GM21619 (cell line): ENCODE measurements at regions not wholly inside any gene's neighbourhood (a gene's known extent, or its start where the extent isn't known, plus 50 kb on each side); places are given as distances from the start of the nearest gene placed in this dataset.

ENCODE experiments used
- ATAC-seq: cut with Tn5 transposase; IDR thresholded peaks from one replicate; pipeline ENCODE4 v1.9.1; 2021; ENCODE audit not compliant: unreplicated experiment

GRCh38 chr5:142475102-142475513 lies 150.3 kb upstream of the SPRY4 start:
- ATAC-seq, result no peak

GRCh38 chr5:142474431-142475094 lies 149.7 kb upstream of the SPRY4 start:
- no peak for ATAC-seq

- no peak for ATAC-seq
Observed at GRCh38 chr5:142473038-142473437, 148.2 kb upstream of the SPRY4 start.

- ATAC-seq, result no peak
Observed at GRCh38 chr5:142472306-142472951, 147.6 kb upstream of the SPRY4 start.

- no peak for ATAC-seq
Observed at GRCh38 chr5:142466195-142466971, 141.6 kb upstream of the SPRY4 start.

- no peak for ATAC-seq
Observed at GRCh38 chr5:142465476-142465875, 140.7 kb upstream of the SPRY4 start.

- ATAC-seq, result no peak
Observed at GRCh38 chr5:142463904-142464303, 139.1 kb upstream of the SPRY4 start.

GRCh38 chr5:142461028-142461590 lies 136.3 kb upstream of the SPRY4 start:
- no peak for ATAC-seq

- no peak for ATAC-seq
Observed at GRCh38 chr5:142459209-142459608, 134.4 kb upstream of the SPRY4 start.

- ATAC-seq, result no peak
Observed at GRCh38 chr5:142455856-142456255, 131.0 kb upstream of the SPRY4 start.

- ATAC-seq, result no peak
Observed at GRCh38 chr5:142453932-142454331, 129.1 kb upstream of the SPRY4 start.

- no peak for ATAC-seq
Observed at GRCh38 chr5:142450419-142450818, 125.6 kb upstream of the SPRY4 start.

GRCh38 chr5:142447887-142448286 lies 123.1 kb upstream of the SPRY4 start:
- no peak for ATAC-seq

- ATAC-seq, result no peak
Observed at GRCh38 chr5:142446960-142447279, 122.1 kb upstream of the SPRY4 start.

- no peak for ATAC-seq
Observed at GRCh38 chr5:142446131-142446959, 121.5 kb upstream of the SPRY4 start.

GRCh38 chr5:142445266-142445665 lies 120.4 kb upstream of the SPRY4 start:
- no peak for ATAC-seq

- no peak for ATAC-seq
Observed at GRCh38 chr5:142441616-142442015, 116.8 kb upstream of the SPRY4 start.

- no peak for ATAC-seq
Observed at GRCh38 chr5:142439207-142439860, 114.5 kb upstream of the SPRY4 start.

- ATAC-seq, result no peak
Observed at GRCh38 chr5:142438573-142438972, 113.8 kb upstream of the SPRY4 start.

- ATAC-seq, result no peak
Observed at GRCh38 chr5:142437563-142437962, 112.7 kb upstream of the SPRY4 start.
